GM12878 (cell line): ENCODE measurements at regions not wholly inside any gene's neighbourhood (a gene's known extent, or its start where the extent isn't known, plus 50 kb on each side); places are given as distances from the start of the nearest gene placed in this dataset.

Experiments used
- BHLHE40 ChIP-seq, 2 experiments: fragments of 450-650 bp in 1 of 2; IDR thresholded peaks; 2 replicates each; pipeline ENCODE4 v1.6.1; 2011 to 2017; ENCODE audit warnings: low read depth in 2 of 2, borderline replicate concordance in 1 of 2, improper control_type of control experiment in 1 of 2, low read length in 1 of 2, mild to moderate bottlenecking in 1 of 2
- HDAC2 ChIP-seq: fragments of 200-600 bp; sonication (generic); IDR thresholded peaks from 2 replicates; pipeline ENCODE4 v1.6.1; 2017
- POLR2A ChIP-seq: IDR thresholded peaks from 2 replicates; pipeline ENCODE4 v1.6.1; 2011; ENCODE audit warnings: low read depth, mild to moderate bottlenecking, low read length
- SIX5 ChIP-seq: IDR thresholded peaks from 2 replicates; pipeline ENCODE4 v1.6.1; 2011; ENCODE audit warnings: mild to moderate bottlenecking, low read depth, low read length, moderate library complexity; ENCODE audit not compliant: severe bottlenecking
- ZNF274 ChIP-seq: IDR thresholded peaks from one replicate; pipeline ENCODE4 v1.8.0; 2011; ENCODE audit not compliant: insufficient read length, insufficient read depth

DNA sequence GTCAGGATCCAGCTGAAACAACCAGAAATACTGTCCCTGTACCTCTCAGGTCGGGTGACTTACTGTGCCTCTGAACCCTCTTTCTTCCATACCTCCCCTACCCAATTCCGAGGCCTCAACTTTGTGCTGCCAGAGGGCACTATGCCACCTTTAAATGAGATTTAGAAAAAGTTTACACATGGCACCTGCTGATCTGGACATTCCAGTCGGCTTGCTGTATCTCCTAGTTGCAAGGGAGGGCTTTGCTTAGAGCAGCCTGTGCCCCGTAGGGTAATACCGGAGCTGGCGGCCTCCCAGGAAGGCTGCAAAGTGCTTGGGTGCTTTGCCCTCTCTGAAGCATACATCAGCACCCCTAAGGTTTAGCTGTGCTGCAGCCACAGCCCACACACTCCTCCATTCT lies 306.0 kb upstream of the RBFOX1 start:
- TF ChIP-seq ZNF274, result no peak
- no peak for TF ChIP-seq HDAC2
- TF ChIP-seq BHLHE40 (IDR thresholded peaks at IDR 0.05; ENCODE audit: borderline replicate concordance in 1 of 2, low read depth in 2 of 2, low read length in 1 of 2), result no peak
- no peak for TF ChIP-seq SIX5
- TF ChIP-seq POLR2A, result no peak
